Activated naive CD4-positive, alpha-beta T cell treated with anti-CD3 and anti-CD28 coated beads, Interleukin-2, amount 50 U/mL, for 72 hours (primary cell): ENCODE measurements at regions not wholly inside any gene's neighbourhood (a gene's known extent, or its start where the extent isn't known, plus 50 kb on each side); places are given as distances from the start of the nearest gene placed in this dataset.
A peak's percentile ranks its signal among the peaks of the same experiment; 100 is the strongest.
"Not testable (repeated sequence)": the region's sequence is repeated elsewhere in the genome, so short reads cannot be mapped to it uniquely, and the experiment has no call there.

Experiments
- ATAC-seq, 2 donors: fragments of 150-1000 bp; cut with Tn5 transposase; 2 replicates each; pipeline ENCODE4 v1.10.0; 2021; ENCODE audit warnings: mild to moderate bottlenecking in 2 of 2, moderate library complexity in 2 of 2
- DNase-seq, 2 donors: peaks; one replicate each; pipeline ENCODE4 v3.0.0; 2021 to 2022; ENCODE audit warnings: low spot score in 2 of 2
- H3K27ac Mint-ChIP-seq, 2 donors: one replicate each; pipeline ENCODE4 v1.8.0; 2022; ENCODE audit warnings: mild to moderate bottlenecking in 2 of 2, mixed read lengths in 2 of 2
- H3K36me3 Mint-ChIP-seq, 2 donors: one replicate each; pipeline ENCODE4 v1.8.0; 2022; ENCODE audit warnings: mixed read lengths in 2 of 2
- H3K9me3 Mint-ChIP-seq, 2 donors: one replicate each; pipeline ENCODE4 v1.8.0; 2022; ENCODE audit warnings: mixed read lengths in 2 of 2

GRCh38 chr15:79736435-79737000 lies 160.3 kb downstream of the MTHFS start:
- no peaks in the 10 kb centered on the region for H3K36me3 Mint-ChIP-seq
- peaks cover 0 to 4% of the 10 kb centered on the region in 2 donors for H3K9me3 Mint-ChIP-seq
- H3K27ac Mint-ChIP-seq: no peak overlapping the region
- DNase-seq: no peak
- no peak for ATAC-seq

- Mint-ChIP-seq H3K36me3 (no peaks in the 10 kb centered on the region), H3K9me3 (peaks cover 0 to 4% of the 10 kb centered on the region in 2 donors), H3K27ac (no peak overlapping the region)
- DNase-seq (no peak), ATAC-seq (no peak)
Measured at GRCh38 chr15:79738143-79738542, 158.7 kb downstream of the MTHFS start.

- ATAC-seq: no peak
- H3K27ac Mint-ChIP-seq: no peak overlapping the region
- no peak for DNase-seq
- H3K36me3 Mint-ChIP-seq: no peaks in the 10 kb centered on the region
- H3K9me3 Mint-ChIP-seq: peaks cover 0 to 4% of the 10 kb centered on the region in 2 donors
Measured at GRCh38 chr15:79740561-79740960, 156.3 kb downstream of the MTHFS start.

DNA sequence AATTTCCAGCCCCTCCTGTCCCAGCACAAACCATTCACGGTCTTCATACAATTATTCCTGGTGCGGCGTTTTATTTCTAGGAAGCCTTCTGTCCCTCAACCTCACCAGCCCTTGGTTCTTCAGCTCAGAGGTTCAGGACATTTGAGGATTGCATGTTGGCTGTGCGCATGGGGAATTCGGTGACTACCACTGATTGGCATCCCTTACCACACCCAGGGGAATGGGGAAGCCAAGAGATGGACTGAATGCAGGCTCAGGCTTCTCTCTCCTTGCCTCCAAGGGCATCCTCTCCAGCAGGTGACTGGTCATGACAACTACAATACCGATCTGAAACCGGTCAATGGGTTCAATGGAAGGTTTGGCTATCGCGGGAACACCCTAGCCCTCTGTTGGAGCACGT lies 153.8 kb downstream of the MTHFS start:
- ATAC-seq (no peak), DNase-seq (no peak)
- no peaks in the 10 kb centered on the region for H3K36me3 Mint-ChIP-seq
- H3K9me3 Mint-ChIP-seq: peaks cover 2 to 5% of the 10 kb centered on the region in 2 donors
- no peak overlapping the region for H3K27ac Mint-ChIP-seq

DNA sequence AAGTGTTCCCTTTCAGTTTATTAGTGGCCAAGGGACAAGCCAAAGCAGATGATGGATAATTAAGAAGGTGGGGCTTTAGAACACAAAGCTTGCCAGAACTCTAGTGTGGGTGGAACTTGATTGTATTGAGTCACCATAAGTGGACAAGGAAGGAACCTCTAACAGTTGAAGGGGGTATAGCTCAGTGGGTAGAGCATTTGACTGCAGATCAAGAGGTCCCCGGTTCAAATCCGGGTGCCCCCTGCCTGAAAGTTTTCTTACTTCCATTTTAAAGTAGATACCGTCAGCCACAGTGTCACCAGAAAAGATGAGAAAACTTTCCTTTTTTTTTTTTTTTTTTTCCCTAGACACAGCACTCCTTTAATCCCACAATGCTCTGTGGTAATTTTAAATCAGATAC lies 152.3 kb downstream of the MTHFS start:
- peak overlapping the region in 1 of 2 donors; percentile 89 for H3K27ac Mint-ChIP-seq
- not testable (repeated sequence) for H3K36me3 Mint-ChIP-seq, H3K9me3 Mint-ChIP-seq, DNase-seq, ATAC-seq

GRCh38 chr15:79756365-79756764 lies 140.4 kb downstream of the MTHFS start:
- H3K9me3 Mint-ChIP-seq: peaks cover 7% of the 10 kb centered on the region in 2 donors
- no peak overlapping the region for H3K27ac Mint-ChIP-seq
- DNase-seq: no peak
- peaks cover under 1 to 7% of the 10 kb centered on the region in 2 donors for H3K36me3 Mint-ChIP-seq
- ATAC-seq: no peak

- Mint-ChIP-seq H3K36me3 (peaks cover 6 to 8% of the 10 kb centered on the region in 2 donors), H3K27ac (no peak overlapping the region), H3K9me3 (peaks cover 7% of the 10 kb centered on the region in 2 donors)
- ATAC-seq: no peak
- no peak for DNase-seq
Measured at GRCh38 chr15:79765081-79765480, 131.7 kb downstream of the MTHFS start.

GRCh38 chr15:79769069-79769481 lies 127.7 kb downstream of the MTHFS start:
- no peaks in the 10 kb centered on the region for H3K36me3 Mint-ChIP-seq

DNA sequence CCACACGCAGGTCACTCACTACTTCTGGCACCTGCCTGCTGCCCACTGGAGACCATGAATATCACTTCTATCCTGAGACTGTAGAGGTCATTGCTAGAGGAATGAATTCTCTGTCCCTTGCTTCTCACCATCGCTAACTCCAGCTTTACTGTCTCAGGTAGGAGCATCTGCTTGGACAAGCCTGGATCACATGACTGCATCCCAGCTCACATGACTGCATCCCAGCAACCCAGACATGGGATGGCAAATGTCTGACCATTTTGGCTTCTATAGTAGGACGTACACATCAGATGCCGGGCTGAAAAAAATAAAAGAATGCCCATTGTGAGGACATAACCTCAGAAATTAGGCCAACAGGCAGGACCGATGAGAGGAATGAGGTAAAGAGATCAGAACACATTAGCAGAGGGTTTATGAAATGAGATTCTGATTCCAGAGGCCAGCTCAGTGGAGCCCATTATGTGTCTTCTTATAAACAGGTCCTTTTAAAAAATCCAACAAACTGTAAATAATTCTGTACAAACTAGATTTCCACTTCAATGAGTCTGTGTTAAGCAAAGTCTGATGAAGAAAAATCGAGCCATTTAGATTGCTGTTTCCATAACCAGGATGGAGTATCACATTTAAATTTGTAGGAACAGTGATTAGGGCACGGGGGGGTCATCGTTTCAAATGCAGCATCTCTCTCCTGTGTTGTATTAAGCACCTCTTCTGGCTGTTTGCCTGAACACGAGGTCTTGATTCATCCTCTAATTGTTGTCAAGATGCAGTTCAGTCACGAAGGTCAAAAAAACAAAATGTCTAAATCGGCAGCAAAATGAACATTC lies 126.7 kb downstream of the MTHFS start:
- H3K9me3 Mint-ChIP-seq: no peaks in the 10 kb centered on the region
- no peak for DNase-seq
- H3K36me3 Mint-ChIP-seq: no peaks in the 10 kb centered on the region
- ATAC-seq: no peak
- H3K27ac Mint-ChIP-seq: no peak overlapping the region

More at GRCh38 chr15:79769069-79769481, 127.7 kb downstream of the MTHFS start:
- DNase-seq: no peak
- no peak overlapping the region for H3K27ac Mint-ChIP-seq
- no peak for ATAC-seq
- no peaks in the 10 kb centered on the region for H3K9me3 Mint-ChIP-seq

DNA sequence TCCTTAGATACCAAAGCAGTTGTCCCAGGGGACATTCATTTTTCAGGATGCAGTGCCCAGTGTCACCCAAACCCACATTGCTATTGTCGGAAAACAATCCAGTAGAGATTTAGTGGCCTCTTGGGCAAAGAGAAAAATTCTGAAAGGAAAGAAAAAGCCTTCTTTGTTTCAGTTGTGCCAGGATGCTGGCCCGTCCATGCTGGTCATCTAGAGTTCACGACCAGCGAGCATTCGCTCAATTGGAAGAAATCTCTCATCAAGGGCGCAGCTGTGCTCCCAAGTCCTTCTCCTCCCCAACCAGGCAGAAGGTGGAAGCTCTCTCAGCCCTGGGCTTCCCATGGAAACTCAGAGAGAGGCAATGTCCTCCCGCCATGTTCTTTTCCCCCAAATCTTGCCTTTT lies 123.7 kb downstream of the MTHFS start:
- no peak overlapping the region for H3K27ac Mint-ChIP-seq
- no peaks in the 10 kb centered on the region for H3K9me3 Mint-ChIP-seq
- no peaks in the 10 kb centered on the region for H3K36me3 Mint-ChIP-seq
- no peak for ATAC-seq
- DNase-seq: no peak

GRCh38 chr15:79775821-79776220 lies 121.0 kb downstream of the MTHFS start:
- Mint-ChIP-seq H3K9me3 (no peaks in the 10 kb centered on the region), H3K36me3 (peaks cover 0 to under 1% of the 10 kb centered on the region in 2 donors), H3K27ac (no peak overlapping the region)
- ATAC-seq: no peak
- DNase-seq: no peak

DNA sequence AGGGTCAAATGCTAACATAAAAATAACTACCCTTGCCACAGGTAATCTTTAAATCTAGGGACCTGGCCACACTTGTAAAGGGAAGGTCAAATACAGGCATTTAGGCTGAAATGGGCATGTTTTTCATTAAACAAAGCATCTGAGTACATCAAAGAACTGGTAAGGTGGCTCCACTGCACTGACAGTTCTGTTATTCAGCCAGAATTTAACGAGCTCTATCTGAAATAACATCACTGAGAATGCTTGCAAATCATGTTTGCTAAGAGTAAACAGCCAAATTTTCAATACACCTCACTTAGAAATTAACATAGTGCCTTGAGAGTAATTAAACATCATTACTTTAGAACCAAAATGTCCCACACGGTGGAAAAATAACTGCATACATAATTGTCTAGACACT lies 118.9 kb downstream of the MTHFS start:
- ATAC-seq: no peak
- H3K36me3 Mint-ChIP-seq: peaks cover 18 to 19% of the 10 kb centered on the region in 2 donors
- no peak overlapping the region for H3K27ac Mint-ChIP-seq
- no peak for DNase-seq
- peaks cover 15 to 16% of the 10 kb centered on the region in 2 donors for H3K9me3 Mint-ChIP-seq

DNA sequence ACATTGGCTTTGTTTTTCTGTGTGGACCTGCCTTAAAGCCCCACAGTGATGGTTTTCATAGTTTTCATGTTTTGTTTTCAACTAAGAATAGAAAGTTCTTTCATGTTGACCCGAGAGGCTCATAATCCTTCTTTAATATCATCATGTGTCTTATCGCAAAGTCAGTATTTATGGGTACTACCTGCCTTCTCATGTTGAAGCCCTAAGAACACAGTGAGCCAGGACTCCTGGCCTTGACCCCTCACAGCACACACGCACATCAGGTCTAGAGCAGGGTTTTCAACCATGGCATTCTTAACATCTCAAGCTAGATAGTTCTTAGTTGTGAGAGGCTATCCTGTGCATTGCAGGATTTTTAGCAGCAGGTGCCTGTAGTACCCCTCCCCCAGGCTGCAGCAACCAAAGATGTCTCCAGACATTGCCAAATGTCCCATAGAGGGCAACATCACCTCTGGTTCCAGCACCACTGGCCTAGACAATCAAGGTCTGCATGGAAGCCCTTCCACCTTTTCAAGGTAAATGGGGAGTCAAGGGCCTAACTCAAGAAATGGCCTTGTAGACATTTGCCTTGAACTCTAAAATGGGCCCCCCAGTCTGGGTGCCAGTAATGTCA lies 118.3 kb downstream of the MTHFS start:
- no peak for DNase-seq
- H3K9me3 Mint-ChIP-seq: peaks cover 19% of the 10 kb centered on the region in 2 donors
- H3K27ac Mint-ChIP-seq: no peak overlapping the region
- ATAC-seq: no peak
- H3K36me3 Mint-ChIP-seq: peaks cover 22% of the 10 kb centered on the region in 2 donors

- Mint-ChIP-seq H3K9me3 (peaks cover 19% of the 10 kb centered on the region in 2 donors), H3K36me3 (peaks cover 22% of the 10 kb centered on the region in 2 donors), H3K27ac (no peak overlapping the region)
Measured at GRCh38 chr15:79779746-79780145, 117.1 kb downstream of the MTHFS start.

GRCh38 chr15:79782307-79782706 lies 114.5 kb downstream of the MTHFS start:
- Mint-ChIP-seq H3K36me3 (peaks cover 22% of the 10 kb centered on the region in 2 donors), H3K9me3 (peaks cover 19% of the 10 kb centered on the region in 2 donors)

More at GRCh38 chr15:79779746-79780145, 117.1 kb downstream of the MTHFS start:
- DNase-seq (peak in 1 of 2 donors; percentile 58), ATAC-seq (peak; percentile 43 to 95)

More at GRCh38 chr15:79782307-79782706, 114.5 kb downstream of the MTHFS start:
- ATAC-seq, DNase-seq, H3K27ac Mint-ChIP-seq: not testable (repeated sequence)
